ENCODE measurements at regions not wholly inside any gene's neighbourhood (a gene's known extent, or its start where the extent isn't known, plus 50 kb on each side); places are given as distances from the start of the nearest gene placed in this dataset.

DNA sequence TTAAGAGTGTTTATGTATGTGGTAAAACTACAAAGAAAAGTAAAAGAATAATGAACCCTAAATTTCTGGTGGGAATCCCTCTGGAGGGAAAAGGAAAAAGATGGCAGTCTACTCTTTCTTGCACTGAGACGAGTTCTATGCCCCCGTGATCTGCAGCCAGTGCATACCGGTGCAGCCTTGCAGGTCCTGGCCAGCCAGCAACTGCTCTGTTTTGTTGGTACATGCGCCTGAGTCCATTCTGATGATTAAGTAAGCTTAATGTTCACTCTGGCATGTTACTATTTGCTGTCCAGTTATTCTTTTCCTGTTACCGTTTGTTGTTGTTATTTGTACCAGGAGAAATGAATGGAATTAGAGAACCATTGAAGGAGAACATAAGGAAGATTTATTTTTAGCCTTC, 95.1 kb upstream of the TMC3 start:
- DNase-seq (ENCODE audit: low spot score in 2 of 2): no peak
- no peak for FAIRE-seq

- FAIRE-seq: no peak
Observed at GRCh38 chr15:81466741-81467140, 92.7 kb upstream of the TMC3 start.

GRCh38 chr15:81454024-81454423, 80.0 kb upstream of the TMC3 start:
- DNase-seq (ENCODE audit: low spot score in 2 of 2) (no peak), FAIRE-seq (no peak)

More at GRCh38 chr15:81466741-81467140, 92.7 kb upstream of the TMC3 start:
- no peak for DNase-seq (ENCODE audit: low spot score in 2 of 2)

GRCh38 chr15:81450721-81451120, 76.7 kb upstream of the TMC3 start:
- no peak for FAIRE-seq
- no peak for DNase-seq (ENCODE audit: low spot score in 2 of 2)

DNA sequence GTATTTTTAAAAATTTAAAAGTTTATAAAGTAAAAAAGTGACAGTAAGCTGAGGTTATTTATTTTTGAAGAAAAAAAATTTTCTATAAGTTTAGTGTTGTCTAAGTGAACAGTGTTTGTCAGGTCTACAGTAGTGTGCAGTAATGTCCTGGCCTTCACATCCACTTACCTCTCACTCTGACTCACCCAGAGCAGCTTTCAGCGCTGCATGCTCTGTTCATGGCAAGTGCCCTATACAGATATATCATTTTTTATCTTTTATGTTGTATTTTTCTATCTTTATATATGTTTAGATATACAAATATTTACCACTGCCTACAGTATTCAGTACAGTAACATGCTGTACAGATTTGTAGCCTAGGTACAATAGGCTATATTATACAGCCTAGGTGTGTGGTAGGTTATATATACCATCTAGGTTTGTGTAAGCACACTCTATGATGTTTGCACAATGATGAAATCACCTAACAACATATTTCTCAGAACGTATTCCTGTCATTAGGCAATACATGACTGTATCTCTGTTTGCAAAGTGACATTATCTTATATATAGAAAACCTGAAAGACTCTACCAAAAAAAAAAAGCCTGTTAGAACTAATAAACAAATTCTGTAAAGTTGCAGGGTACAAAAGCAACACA, 75.9 kb upstream of the TMC3 start:
- no peak for DNase-seq (ENCODE audit: low spot score in 2 of 2)
- no peak for FAIRE-seq

- FAIRE-seq: no peak
Observed at GRCh38 chr15:81443040-81443820, 69.2 kb upstream of the TMC3 start.

DNA sequence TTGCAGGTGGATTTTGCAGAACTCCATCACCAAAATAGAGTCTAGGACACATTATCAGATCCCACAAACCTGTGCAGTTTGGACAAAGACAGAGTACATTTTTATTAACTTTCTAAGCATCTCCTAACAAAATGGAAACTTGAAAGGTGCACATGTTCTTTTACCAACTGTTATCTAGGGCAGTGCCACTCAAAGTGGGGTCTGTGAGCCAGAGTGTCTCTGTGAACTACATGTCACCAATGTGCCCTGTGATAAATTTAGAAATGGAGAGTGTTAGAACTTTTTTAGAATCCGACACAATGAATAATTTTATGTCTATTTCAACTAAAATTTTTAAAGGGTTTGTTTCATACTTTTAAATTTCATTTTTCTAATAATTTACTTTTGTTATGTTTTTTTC, 68.4 kb upstream of the TMC3 start:
- FAIRE-seq (no peak), DNase-seq (ENCODE audit: low spot score in 2 of 2) (no peak)

More at GRCh38 chr15:81443040-81443820, 69.2 kb upstream of the TMC3 start:
- DNase-seq (ENCODE audit: low spot score in 2 of 2): no peak

GRCh38 chr15:81434851-81435250, 60.8 kb upstream of the TMC3 start:
- FAIRE-seq (no peak), DNase-seq (ENCODE audit: low spot score in 2 of 2) (no peak)

DNA sequence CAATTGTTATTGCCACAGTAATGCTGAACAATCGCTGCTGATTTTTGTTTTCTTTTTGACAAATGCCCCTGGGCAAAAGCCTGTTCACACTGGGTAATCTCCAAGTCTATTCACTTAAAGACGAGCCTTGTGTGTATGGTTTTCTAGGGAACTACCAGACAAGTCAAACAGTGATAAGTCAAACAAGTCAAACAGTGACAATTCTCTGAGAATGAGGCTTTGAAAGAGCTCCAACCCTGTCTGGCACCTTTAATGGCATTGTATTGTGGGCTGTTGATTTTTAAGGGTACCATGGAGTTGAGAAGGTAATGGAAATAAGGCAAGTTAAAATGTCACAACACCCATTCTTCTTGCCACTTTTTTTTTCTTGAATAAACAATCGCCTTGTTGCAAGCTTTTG, 59.4 kb upstream of the TMC3 start:
- no peak for FAIRE-seq
- no peak for DNase-seq (ENCODE audit: low spot score in 2 of 2)

- no peak for DNase-seq (ENCODE audit: low spot score in 2 of 2)
- FAIRE-seq: no peak
Observed at GRCh38 chr15:81432179-81432578, 58.2 kb upstream of the TMC3 start.

DNA sequence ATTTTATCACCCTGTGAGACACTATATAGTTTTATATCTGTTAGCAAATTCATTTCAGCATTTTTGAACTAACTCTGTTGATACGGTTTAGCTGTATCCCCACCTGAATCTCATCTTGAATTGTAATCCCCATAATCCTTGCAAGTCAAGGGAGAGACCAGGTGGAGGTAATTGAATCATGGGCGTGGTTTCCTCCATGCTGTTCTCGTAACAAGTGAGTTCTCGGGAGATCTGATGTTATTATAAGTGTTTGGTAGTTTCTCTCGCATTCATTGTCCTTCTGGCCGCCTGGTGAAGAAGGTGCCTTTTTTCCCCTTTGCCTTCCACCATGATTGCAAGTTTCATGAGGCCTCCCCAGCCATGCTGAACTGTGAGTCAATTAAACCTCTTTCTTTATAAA, 53.2 kb upstream of the TMC3 start:
- DNase-seq (ENCODE audit: low spot score in 2 of 2) (no peak), FAIRE-seq (no peak)

DNA sequence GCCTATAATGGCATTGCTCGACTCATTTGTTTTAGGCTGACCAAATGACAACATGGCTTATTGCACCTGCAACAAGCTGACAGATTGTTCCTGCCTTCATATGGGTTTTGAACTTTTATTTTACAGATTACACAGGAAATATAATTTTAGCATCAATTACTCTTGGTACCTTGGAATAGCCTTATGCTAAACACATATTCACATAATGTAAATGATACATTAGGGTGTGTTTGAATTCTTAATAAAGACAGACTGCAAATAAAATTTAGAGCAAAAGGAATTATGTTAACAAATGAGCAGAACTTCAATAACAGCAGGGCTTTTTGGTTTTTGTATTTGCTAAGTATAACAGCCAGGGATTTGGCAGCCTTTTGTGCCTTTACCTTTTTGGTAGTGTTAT, 51.9 kb upstream of the TMC3 start:
- no peak for DNase-seq (ENCODE audit: low spot score in 2 of 2)

More for the DNA sequence above, 51.9 kb upstream of the TMC3 start:
- FAIRE-seq: no peak
